Stimulated activated CD4-positive, alpha-beta T cell treated with anti-CD3 and anti-CD28 coated beads, TNF-alpha, amount 100 ng/mL, for 48 hours (primary cell): ENCODE measurements at regions not wholly inside any gene's neighbourhood (a gene's known extent, or its start where the extent isn't known, plus 50 kb on each side); places are given as distances from the start of the nearest gene placed in this dataset.
"Not testable (repeated sequence)": the region's sequence is repeated elsewhere in the genome, so short reads cannot be mapped to it uniquely, and the experiment has no call there.

Experiments
- DNase-seq, 3 donors: peaks; one replicate each; pipeline ENCODE4 v3.0.0-alpha.2; 2020; ENCODE audit warnings: low read depth in 3 of 3

DNA sequence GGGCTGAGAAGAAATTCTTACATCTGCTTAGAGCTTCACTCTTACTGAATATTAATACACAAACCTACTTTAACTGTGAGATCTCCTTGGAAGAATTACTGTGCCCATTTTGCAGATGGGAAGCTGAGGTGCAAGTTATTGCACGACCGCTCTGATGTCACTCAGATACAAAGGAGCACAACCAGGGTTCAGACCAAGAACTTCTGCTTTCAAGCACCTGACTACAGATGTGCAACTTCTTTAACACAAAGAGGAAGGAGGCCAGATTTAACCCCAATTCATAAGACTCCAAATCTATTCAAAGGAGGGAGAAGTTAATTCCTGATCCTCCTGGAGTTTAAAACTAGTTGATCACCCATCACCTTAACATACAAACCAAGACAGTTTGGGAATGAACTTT, 232.6 kb downstream of the VRK1 start:
- no peak for DNase-seq

DNA sequence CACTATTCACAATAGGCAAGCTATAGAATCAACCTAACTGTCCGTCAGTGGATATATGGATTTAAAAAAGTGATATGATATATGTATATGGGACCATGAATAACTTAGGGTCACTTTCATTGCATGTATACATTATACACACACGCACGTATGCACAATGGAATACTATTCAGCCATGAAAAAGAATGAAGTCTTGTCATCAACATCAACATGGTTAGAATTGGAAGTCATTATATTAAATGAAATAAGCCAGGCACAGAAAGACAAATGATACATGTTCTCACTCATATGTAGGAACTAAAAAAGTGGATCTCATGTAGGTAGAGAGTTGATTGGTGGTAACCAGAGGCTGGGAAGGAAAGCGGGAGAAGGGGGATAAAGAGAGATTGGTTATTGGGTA, 234.3 kb downstream of the VRK1 start:
- DNase-seq: no peak

DNA sequence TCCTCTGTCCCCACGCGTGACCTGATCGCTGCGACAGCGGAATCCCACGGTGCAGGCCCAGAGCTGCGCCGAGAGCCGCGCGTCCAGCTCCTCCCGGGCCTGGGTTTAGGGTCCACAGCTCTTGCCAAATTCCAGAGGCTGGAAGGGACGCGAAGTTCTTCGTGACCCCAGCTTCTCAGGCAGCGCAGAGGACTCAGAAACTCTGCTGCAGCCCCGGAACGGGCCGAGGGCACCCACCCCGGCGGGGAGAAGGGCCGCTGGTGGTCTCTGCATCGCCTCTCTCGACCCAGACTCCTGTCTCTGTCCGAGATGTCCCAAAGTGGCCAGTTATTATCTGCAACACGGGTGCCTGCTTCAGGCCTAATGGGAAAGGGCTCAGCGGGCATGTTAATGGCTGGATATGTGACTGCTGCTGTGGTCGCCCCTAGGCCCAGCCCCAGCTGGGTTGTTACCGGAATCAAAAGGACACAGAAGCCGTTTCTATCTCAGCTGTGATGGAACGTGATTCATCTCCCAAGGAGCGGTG, 236.4 kb downstream of the VRK1 start:
- no peak for DNase-seq

DNA sequence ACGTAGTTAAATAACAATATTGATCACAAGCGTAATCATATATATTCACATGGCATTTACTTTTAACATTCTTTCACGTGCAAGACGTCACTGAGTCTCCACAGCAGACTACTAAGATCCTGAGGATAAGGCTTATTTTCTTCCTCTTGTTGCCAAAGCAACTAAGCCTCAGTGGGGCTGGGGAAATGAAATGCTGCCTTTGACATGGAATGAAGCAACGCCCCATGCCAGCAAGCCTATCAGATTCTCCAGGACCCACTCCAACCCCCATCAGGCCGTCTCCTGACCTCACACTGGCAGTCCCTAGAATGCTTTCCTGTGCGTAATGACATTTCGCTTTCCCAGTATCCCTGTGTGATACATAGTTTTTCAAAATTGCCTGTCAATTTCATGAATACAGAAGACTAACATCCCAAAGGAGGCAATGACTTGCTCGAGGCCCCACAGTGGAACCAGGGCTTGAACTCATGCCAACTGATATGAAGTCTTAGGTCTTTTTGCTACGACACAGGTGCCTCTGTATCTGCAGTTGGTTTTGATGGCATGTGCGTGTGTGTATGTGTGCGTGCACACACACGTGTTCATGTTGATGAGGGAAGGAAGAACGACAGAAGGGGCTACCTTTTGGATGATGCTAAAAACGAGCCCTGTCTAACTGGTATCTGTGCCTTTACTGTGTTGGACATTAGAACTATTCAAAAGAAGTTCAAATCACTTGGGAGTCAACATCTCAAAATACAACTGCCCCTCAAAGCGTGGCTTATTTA, 239.1 kb downstream of the VRK1 start:
- no peak for DNase-seq

DNA sequence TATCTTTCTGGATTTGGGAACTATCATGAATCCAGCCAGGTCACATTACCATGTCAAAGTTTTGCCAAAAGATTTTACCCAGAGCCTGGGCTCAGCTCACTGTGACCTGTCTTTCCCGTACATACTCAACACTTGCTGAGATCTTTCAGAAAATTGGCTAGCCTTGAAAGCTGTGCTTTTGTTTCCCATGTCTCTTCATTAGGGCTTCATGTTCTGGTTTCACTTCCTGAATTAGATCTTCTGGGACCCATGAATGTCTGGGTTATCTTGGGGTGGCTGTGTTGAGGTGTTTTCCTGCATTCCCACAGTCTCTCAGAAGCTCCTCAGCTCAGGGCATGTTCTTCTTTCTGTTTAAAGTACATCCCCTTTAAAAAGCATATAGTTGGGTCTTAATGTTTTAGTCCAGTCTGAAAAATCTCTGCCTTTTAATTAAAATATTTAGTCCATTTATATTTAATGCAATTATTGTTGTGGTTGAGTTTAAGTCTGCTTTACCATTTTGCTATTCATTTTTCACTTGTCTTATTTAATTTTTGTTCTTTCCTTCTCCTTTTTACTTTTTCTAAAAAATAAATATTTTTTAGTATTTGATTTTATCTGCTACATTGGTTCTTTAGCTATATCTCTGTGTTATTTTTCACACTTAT, 242.7 kb downstream of the VRK1 start:
- DNase-seq: no peak

DNA sequence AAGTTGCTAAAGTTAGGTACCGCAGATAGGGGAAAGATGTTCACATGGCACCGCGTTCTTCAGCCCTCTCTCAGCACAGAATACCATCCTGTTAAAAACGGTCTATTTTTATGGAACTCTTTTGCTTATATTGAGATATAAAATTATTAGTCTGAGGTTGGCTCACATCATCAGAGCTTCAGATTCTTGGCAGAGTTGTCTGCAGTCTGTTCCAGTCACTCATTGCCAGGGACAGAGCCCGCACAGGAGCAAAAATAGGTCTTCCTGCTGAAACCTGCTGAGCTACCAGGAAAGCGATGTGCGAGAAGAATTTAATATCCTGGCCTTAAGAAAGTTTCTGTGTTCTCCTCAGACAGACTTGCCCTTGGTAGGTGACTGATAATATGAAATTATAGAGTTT, 249.8 kb downstream of the VRK1 start:
- no peak for DNase-seq

DNA sequence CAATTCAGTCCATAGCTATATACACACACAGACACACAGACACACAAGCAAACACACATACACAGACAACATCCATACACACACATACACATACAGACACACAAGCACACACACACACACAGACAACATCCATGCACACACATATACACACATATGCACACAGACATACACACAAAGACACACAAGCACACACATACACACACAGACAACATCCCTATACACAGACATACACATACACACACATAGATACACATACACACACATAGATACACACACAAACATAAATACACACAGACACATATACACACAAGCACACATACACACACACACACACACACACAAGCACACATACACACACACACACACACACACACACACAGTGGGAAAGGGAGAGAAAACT, 254.8 kb downstream of the VRK1 start:
- no peak for DNase-seq

DNA sequence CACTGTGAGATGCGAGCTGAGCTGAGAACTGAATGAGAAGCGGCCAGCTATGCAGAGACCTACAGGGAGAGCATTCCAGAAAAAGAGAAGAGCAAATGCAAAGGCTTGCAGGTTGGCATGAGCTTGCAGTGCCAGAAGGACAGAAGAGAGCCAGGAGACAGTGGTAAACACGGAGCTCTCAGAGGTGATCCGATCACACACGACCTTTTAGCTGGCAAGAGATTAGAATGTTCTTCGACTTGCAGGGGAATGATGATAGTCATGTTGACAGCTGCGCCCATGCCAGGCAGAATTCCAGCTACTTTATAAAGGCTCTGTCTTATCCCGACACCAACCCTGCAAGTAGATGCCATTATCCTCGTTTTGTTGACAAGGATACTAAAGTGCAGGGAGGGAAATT, 256.8 kb downstream of the VRK1 start:
- DNase-seq: no peak

DNA sequence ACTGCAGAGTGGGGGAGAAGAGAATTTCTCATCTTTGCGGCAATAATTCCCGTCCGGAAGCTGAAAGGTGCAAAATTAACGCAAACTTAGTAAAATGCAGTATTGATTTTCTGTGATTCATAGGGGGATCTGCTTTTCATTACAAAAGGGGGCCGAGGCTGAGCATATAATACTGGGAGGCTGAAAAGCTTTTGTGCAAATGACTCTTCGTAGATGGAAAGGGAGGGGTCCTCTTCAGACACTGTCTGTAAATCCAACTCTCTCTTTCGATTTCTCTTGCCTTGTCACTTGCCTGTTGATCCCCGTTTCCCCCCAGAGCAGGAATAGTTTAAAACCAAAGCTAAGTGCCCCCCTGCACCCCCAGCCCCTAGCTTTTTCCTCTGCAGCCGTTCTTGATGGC, 258.2 kb downstream of the VRK1 start:
- no peak for DNase-seq

DNA sequence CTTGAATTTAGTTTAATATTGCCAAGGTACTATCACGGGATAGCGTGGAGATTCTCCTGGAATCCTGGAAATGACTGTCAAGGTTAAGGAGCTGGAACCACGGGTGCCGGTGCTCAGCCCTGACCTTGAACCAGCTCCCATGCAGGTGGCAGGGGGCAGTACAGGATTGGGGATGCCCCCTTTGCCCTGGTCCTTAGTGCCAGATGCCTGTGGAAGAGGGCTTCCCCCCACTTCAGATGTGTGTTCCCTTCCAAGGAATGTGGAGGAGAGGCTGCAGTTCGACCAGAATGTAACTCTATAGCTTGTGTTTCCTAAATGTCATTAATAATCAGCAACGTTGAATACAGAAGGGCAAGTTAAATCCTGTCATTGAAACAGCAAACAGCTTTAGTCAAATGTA, 258.9 kb downstream of the VRK1 start:
- DNase-seq: no peak

DNA sequence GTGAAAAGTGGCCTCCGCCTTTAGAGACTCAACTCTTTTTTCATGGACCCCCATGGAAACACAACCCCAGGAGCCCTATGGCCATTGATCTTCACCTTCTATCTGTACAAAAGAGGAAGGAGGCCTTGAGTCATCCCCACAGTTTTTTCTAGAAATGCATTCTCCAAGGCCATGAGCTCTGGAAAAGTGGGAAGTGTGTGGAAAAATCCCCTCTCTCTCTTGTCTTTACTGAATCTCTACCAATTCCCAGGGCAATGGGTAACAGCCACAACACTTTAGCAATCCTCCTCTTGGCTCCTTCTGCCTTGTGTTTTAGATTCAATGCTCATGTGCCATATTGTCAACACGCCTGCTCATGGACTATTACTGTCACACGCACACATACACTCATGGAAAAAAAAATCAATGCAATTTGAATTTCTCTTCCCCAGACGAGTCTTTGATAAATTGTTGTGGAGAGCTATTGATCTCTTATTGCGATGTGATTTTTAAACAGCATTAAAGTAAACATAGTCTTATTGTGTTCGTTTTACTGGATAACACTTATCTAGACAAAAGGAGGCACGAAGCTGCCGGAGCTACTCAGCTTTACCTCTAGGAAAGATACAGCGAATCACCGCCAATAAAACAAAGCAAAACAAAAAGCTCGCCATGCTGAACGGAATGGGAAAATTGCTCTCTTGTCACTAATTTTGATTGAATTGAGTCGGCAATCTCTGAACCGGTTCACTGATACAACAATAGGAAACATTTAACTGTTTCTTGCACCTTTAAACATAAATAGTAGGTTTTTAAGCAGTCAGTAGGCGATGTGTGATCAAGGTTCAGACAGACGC, 260.3 kb downstream of the VRK1 start:
- DNase-seq: no peak

DNA sequence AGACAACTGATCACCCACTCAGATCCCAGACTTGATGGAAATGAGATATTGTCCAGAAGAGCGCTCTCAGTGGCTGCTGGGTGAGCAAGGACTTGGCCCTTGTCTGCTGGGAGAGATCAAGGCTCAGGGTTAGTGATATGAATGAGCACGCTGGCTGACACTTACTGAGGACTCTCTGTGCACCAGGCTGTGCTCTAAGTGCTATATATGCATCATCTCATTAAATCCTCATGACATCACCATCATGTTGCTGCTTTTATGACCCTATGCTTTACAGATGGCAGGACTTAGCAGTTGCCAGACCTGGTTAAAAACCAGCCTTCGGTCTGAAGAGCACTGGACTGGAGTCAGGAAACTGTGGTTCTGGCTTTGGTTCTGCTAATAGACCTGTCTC, 260.9 kb downstream of the VRK1 start:
- DNase-seq: no peak

DNA sequence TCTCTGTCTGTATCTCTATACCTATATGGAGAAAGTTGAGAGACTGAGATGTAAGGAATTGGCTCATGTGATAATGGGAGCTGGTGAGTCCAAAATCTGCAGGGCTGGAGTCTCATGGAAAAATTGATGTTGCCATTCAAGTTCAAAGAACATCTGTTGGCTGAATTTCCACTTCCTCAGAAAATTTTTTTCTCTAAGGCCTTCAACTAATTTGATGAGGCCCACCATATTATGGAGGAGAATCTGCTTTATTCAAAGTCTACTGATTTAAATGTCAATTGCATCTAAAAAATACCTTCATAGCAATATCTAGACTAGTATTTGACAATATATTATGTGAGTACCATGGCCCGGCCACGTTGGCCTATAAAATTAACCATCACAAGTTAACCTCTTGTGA, 261.4 kb downstream of the VRK1 start:
- DNase-seq: no peak

DNA sequence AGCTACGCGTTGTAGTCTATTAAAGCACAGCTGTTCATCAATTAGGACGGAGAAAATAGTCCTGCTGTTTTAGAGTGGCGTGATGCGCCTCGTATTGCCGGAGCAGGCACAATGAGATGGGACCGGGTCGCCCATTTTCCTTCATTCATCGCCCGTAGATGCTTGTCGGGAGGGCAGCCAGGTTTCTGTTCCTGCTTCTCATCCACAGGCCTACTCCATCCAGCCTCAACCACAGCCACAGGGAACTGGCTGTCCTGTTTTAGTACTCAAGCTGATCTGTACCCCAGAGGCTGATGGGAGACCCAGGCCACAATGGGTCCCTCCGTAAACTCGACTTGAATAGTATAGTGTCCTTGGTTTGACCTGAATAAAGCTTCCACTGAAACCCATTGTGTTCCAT, 264.0 kb downstream of the VRK1 start:
- no peak for DNase-seq

DNA sequence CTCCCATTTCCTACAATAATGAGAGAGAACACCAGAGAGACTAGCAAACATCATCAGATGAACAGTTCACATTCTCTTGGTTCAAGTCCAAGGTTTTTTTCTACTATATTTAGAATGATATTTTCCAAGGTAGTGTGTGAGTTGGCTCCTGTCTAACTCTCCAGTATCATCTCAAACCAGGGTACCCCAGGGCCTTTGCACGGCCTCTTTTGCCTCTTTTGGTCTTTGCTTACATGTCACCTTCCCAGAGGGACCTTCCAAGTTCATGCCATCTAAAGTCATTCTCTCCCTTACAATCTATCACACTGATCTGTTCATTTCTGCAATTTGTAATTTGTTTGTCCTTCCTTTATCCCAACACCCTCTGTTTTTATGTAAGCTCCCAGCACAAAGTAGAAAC, 264.5 kb downstream of the VRK1 start:
- DNase-seq: no peak

DNA sequence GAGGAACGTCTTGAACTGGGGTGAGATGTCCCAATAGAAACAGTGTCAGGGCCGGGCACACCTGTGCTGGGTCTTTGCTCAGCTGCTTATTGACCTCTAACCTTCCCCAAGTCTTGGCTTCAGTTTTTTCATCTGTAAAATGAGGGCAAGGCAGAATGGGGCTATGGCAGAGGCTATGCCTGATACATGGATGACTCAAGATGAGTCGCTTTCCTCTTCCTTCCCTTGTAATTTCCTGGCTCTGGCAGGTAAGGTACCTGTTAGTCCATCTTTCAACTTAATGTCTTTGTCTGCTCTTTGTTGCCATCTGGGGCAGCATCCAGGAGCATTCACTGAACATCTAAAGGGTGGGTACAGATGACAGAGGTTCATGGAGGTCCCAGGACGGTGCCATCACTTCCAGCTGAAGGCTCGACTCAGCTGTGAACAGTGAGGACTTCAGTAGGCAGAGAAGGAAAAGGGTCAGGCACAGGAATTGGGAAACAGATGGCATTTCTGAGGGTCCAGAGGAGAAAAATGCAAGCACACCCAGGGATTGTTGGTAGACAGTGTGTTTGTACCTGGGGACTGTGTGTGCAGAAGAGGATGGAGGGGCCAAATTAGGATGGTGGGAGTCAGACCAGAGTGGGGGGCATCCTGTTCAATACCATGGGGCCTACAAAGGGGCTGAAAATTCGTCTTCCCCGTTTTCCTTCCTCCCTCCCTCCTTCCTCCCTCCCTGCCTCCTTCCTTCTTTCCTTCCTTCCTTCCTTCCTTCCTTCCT, 268.3 kb downstream of the VRK1 start:
- no peak for DNase-seq

DNA sequence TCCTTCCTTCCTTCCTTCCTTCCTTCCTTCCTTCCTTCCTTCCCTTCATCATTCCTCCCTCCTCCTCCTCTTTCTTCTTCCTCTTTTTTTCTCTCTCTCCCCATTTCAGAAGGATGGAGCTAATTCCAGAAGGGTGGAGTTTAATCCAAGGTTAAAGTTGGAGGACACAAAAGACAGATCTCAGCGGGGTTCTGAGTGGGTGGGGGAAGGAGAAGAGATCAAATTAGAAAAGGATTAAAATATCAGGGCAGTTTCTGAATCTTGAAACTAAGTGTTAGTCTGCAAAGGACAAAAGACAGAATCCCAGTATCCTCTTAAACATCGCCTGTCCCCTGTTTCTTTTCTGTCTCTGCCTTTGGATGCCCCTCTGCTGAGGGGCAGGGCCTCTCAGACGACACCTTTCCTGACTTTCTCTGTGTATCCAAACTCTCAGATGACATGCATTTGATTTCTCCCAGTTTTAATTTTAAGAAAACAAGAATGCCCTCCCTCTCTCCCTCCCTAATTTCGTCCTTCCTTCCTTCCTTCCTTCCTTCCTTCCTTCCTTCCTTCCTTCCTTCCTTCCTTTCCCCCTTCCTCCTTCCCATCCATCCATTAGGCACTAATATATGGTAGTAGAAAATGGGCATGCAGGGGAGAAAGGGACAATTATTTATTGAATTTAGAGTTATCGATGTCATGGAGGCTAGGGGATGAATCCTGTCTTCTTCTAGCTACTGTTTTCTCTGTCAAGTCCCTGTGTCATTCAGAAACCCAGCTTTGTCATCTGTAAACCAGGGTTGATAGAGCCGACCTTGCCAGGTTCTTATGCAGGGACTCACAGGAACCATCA, 269.1 kb downstream of the VRK1 start:
- DNase-seq: no peak

DNA sequence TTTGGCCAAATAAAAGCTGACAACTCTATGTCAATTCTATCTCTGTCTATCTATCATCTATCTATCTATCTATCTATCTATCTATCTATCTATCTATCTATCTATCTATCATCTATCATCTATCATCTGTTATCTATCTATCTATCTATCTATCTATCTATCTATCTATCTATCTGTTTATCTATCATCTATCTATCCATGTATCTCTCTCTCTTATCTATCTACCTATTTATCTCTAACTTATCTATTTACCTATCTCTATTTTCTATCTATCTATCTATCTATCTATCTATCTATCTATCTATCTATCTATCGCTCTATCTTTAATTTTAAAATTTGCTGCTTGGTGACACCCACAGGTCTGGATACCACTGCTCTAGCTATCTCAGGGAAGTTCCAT, 271.1 kb downstream of the VRK1 start:
- not testable (repeated sequence) for DNase-seq

DNA sequence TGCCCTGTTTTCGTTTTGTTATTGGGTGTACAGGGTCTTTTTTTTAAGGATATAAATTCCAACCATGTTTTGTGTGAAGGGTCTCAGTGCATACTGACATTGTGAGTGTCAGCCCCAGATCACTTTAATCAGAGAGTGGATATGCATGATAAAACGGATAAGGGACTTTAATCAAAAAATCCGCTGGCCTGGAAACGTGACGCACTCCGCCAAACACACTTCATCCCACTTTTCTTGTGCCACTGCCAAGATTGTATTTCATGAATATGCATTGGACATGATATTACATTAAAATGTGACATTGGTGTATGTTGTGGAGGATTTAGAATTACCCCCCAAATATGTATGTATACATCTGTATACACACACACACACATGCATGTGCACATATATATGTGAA, 273.1 kb downstream of the VRK1 start:
- DNase-seq: no peak

DNA sequence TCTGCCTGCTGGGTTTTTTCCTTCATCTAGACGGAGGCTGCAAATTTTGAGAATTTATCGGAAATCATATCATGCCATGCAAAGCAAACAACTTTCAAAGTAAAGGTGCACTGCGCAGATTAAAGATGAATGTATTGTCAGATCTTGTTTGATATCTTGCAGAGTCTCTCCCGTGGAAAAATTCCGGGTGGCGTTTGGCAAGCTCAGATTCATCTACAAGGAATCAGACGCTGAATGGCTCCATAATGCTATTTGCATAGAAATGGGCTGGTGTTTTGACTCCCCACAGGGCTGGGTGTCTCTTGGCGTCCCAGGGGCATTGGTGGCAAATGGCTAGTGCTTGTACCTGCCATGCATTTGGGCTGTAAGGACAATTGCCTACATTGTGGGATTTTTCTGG, 274.0 kb downstream of the VRK1 start:
- no peak for DNase-seq

DNA sequence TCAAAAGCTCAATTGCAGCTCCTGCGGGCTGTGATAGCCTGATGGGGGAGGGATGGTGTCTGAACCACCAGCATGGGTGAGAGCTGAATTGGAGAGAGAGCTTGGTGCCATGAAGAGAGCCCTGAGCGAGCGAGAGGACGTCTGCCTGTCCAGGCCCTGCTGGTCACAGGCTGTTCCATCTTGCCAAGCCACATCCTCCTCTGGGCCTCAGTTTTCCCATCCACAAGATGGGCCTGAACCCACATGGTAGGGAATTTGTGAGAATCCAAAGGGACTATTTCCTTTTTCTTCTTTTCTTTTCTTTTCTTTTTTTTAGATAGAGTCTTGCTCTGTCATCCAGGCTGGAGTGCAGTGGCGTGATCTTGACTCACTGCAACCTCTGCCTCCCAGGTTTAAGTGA, 276.4 kb downstream of the VRK1 start:
- DNase-seq: no peak
